ENCODE measurements at regions not wholly inside any gene's neighbourhood (a gene's known extent, or its start where the extent isn't known, plus 50 kb on each side); places are given as distances from the start of the nearest gene placed in this dataset.

GRCh38 chr6:8570256-8570920 is 135.0 kb upstream of the SLC35B3 start:
- no peak for DNase-seq

GRCh38 chr6:8562125-8562524 is 126.8 kb upstream of the SLC35B3 start:
- DNase-seq = no peak

- no peak for DNase-seq
Measured at GRCh38 chr6:8558953-8559352, 123.6 kb upstream of the SLC35B3 start.

GRCh38 chr6:8557014-8557748 is 121.8 kb upstream of the SLC35B3 start:
- no peak for DNase-seq

- no peak for DNase-seq
Measured at GRCh38 chr6:8556370-8557013, 121.1 kb upstream of the SLC35B3 start.

- DNase-seq = no peak
Measured at GRCh38 chr6:8551993-8552392, 116.6 kb upstream of the SLC35B3 start.

- DNase-seq = no peak
Measured at GRCh38 chr6:8551386-8551785, 116.0 kb upstream of the SLC35B3 start.

- peak; percentile 12 for DNase-seq
Measured at GRCh38 chr6:8549074-8549790, 113.9 kb upstream of the SLC35B3 start.

GRCh38 chr6:8546496-8546895 is 111.2 kb upstream of the SLC35B3 start:
- no peak for DNase-seq

- DNase-seq = no peak
Measured at GRCh38 chr6:8545336-8545735, 110.0 kb upstream of the SLC35B3 start.

GRCh38 chr6:8543714-8544113 is 108.4 kb upstream of the SLC35B3 start:
- no peak for DNase-seq

- DNase-seq = no peak
Measured at GRCh38 chr6:8539453-8539852, 104.1 kb upstream of the SLC35B3 start.

GRCh38 chr6:8536122-8536521 is 100.8 kb upstream of the SLC35B3 start:
- no peak for DNase-seq

GRCh38 chr6:8535519-8535918 is 100.2 kb upstream of the SLC35B3 start:
- no peak for DNase-seq

GRCh38 chr6:8530785-8531435 is 95.6 kb upstream of the SLC35B3 start:
- DNase-seq = no peak

GRCh38 chr6:8529250-8529649 is 93.9 kb upstream of the SLC35B3 start:
- no peak for DNase-seq

GRCh38 chr6:8527818-8528217 is 92.5 kb upstream of the SLC35B3 start:
- DNase-seq = no peak

GRCh38 chr6:8526624-8527023 is 91.3 kb upstream of the SLC35B3 start:
- DNase-seq = no peak

GRCh38 chr6:8525370-8525769 is 90.0 kb upstream of the SLC35B3 start:
- DNase-seq = no peak

- no peak for DNase-seq
Measured at GRCh38 chr6:8513174-8513573, 77.8 kb upstream of the SLC35B3 start.

GRCh38 chr6:8507286-8507685 is 71.9 kb upstream of the SLC35B3 start:
- DNase-seq = no peak

- no peak for DNase-seq
Measured at GRCh38 chr6:8506126-8506525, 70.8 kb upstream of the SLC35B3 start.
